Activated T-cell treated with anti-CD3 and anti-CD28 coated beads for 24 hours (primary cell): ENCODE measurements at regions not wholly inside any gene's neighbourhood (a gene's known extent, or its start where the extent isn't known, plus 50 kb on each side); places are given as distances from the start of the nearest gene placed in this dataset.

Experiments used
- DNase-seq: peaks from one replicate; pipeline ENCODE4 v3.0.0-alpha.2; 2020; ENCODE audit warnings: low read depth

- no peak for DNase-seq
Measured at GRCh38 chr2:100766256-100766655, 53.7 kb upstream of the NPAS2 start.

GRCh38 chr2:100766806-100767205, 53.1 kb upstream of the NPAS2 start:
- DNase-seq, result no peak

- no peak for DNase-seq
Measured at GRCh38 chr2:100767224-100767653, 52.7 kb upstream of the NPAS2 start.

- DNase-seq, result no peak
Measured at GRCh38 chr2:100767810-100768806, 51.8 kb upstream of the NPAS2 start.
